ENCODE measurements at regions not wholly inside any gene's neighbourhood (a gene's known extent, or its start where the extent isn't known, plus 50 kb on each side); places are given as distances from the start of the nearest gene placed in this dataset.

DNA sequence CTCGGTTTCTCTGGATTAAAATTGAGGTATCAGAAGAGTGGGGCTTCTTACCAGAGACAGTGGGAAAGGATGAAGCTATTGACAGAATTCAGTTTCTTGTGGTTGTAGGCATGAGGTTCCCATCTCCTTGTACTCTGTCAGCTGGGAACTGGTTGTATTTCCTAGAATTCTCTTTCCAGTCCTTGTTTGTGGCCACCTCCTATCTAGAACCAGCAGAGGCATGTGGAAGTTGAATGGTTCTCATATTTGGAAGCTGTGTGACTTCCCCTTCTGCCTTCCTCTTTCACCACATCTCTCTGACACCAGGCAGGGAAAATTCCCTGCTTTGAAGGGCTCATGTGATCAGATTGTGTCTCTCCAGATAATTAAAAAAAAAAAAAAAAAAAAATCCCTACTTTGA lies 457.7 kb upstream of the ADAMTS5 start:
- TF ChIP-seq EZH2 (IDR thresholded peaks at IDR 0.05; ENCODE audit: borderline replicate concordance, low read depth, low read length, severe bottlenecking) = no peak
- TF ChIP-seq, protein P1, sequence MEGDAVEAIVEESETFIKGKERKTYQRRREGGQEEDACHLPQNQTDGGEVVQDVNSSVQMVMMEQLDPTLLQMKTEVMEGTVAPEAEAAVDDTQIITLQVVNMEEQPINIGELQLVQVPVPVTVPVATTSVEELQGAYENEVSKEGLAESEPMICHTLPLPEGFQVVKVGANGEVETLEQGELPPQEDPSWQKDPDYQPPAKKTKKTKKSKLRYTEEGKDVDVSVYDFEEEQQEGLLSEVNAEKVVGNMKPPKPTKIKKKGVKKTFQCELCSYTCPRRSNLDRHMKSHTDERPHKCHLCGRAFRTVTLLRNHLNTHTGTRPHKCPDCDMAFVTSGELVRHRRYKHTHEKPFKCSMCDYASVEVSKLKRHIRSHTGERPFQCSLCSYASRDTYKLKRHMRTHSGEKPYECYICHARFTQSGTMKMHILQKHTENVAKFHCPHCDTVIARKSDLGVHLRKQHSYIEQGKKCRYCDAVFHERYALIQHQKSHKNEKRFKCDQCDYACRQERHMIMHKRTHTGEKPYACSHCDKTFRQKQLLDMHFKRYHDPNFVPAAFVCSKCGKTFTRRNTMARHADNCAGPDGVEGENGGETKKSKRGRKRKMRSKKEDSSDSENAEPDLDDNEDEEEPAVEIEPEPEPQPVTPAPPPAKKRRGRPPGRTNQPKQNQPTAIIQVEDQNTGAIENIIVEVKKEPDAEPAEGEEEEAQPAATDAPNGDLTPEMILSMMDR (IDR thresholded peaks at IDR 0.05; ENCODE audit: borderline replicate concordance, extremely low read depth, low read length, poor library complexity, severe bottlenecking) = no peak
